SK-N-SH (cell line): ENCODE measurements at regions not wholly inside any gene's neighbourhood (a gene's known extent, or its start where the extent isn't known, plus 50 kb on each side); places are given as distances from the start of the nearest gene placed in this dataset.

Experiments used
- CTCF ChIA-PET: fragments of 300-600, 350-600 bp; formaldehyde crosslinking; extraction: SDS; loops from one replicate; lab custom pipeline; 2021; lab: Yijun Ruan, JAX
- POLR2A ChIA-PET: fragments of 350-600 bp; sonication (Branson Sonifier 250); formaldehyde crosslinking; extraction: SDS; loops from one replicate; lab custom pipeline; 2020; ENCODE audit warnings: antibody characterized with exemption, inconsistent platforms; lab: Yijun Ruan, JAX
- DNase-seq: peaks from one replicate; pipeline ENCODE4 v3.0.0; 2012
- H2AFZ ChIP-seq: fragments of 200-600 bp; sonication (generic); 2 replicates; pipeline ENCODE4 v1.8.1; 2016; ENCODE audit warnings: antibody characterized with exemption, mild to moderate bottlenecking, low read depth
- H3F3A ChIP-seq: fragments of 200-600 bp; sonication (generic); replicated peaks from 2 replicates; pipeline ENCODE3; 2016; ENCODE audit warnings: antibody characterized with exemption, mild to moderate bottlenecking; ENCODE audit not compliant: insufficient read depth
- H3K27ac ChIP-seq, 2 experiments: fragments of 200-500 bp in 1 of 2; fragments of 200-600 bp in 1 of 2; sonication (Bioruptor generic) in 1 of 2; sonication (generic), shearing (Covaris generic) in 1 of 2; 2 replicates each; pipeline versions ENCODE4 v1.5.1 to v1.6.1; 2014 to 2016; ENCODE audit warnings: low read depth in 2 of 2, inconsistent platforms in 1 of 2, low read length in 1 of 2, mild to moderate bottlenecking in 1 of 2, mixed read lengths in 1 of 2
- H3K27me3 ChIP-seq: fragments of 200-600 bp; sonication (generic), shearing (Covaris generic); 2 replicates; pipeline ENCODE4 v1.6.1; 2016; ENCODE audit warnings: mixed run types; ENCODE audit not compliant: insufficient read depth
- H3K36me3 ChIP-seq, 2 experiments: fragments of 200-500 bp in 1 of 2; fragments of 200-600 bp in 1 of 2; sonication (Bioruptor generic) in 1 of 2; sonication (generic) in 1 of 2; replicated peaks in 1 of 2; 2 replicates each; pipeline versions ENCODE3 to v1.5.1; 2014 to 2016; ENCODE audit warnings: low read length in 1 of 2, mild to moderate bottlenecking in 1 of 2; ENCODE audit not compliant: insufficient read depth in 2 of 2, control insufficient read depth in 1 of 2
- H3K4me1 ChIP-seq, 2 experiments: fragments of 200-500 bp in 1 of 2; fragments of 200-600 bp in 1 of 2; sonication (Bioruptor generic) in 1 of 2; sonication (generic), shearing (Covaris generic) in 1 of 2; 2 replicates each; pipeline versions ENCODE4 v1.5.1 to v1.6.1; 2014 to 2016; ENCODE audit warnings: low read depth in 1 of 2, low read length in 1 of 2, mixed run types in 1 of 2; ENCODE audit not compliant: insufficient read depth in 2 of 2, control insufficient read depth in 1 of 2
- H3K4me2 ChIP-seq: fragments of 200-600 bp; sonication (generic), shearing (Covaris generic); 2 replicates; pipeline ENCODE4 v1.6.1; 2017; ENCODE audit warnings: mixed run types
- H3K4me3 ChIP-seq, 2 experiments: fragments of 200-500 bp in 1 of 2; fragments of 200-600 bp in 1 of 2; sonication (Bioruptor generic) in 1 of 2; sonication (generic), shearing (Covaris generic) in 1 of 2; 2 replicates each; pipeline versions ENCODE4 v1.5.1 to v1.8.1; 2014 to 2016; ENCODE audit warnings: low read depth in 2 of 2, inconsistent platforms in 1 of 2, low read length in 1 of 2, mild to moderate bottlenecking in 1 of 2, mixed read lengths in 1 of 2, moderate library complexity in 1 of 2
- H3K79me2 ChIP-seq: fragments of 200-600 bp; sonication (generic); 2 replicates; pipeline ENCODE4 v1.8.1; 2017; ENCODE audit warnings: mild to moderate bottlenecking; ENCODE audit not compliant: insufficient read depth
- H3K9ac ChIP-seq: fragments of 200-600 bp; sonication (generic); 2 replicates; pipeline ENCODE4 v1.6.1; 2017; ENCODE audit warnings: mixed run types
- H3K9me2 ChIP-seq: fragments of 200-600 bp; sonication (generic); 2 replicates; pipeline ENCODE4 v1.6.1; 2017; ENCODE audit warnings: mixed run types
- H3K9me3 ChIP-seq: fragments of 200-600 bp; sonication (generic); 2 replicates; pipeline ENCODE4 v1.6.1; 2017; ENCODE audit warnings: mixed run types, mild to moderate bottlenecking, moderate library complexity
- H4K20me1 ChIP-seq: fragments of 200-600 bp; sonication (generic); 2 replicates; pipeline ENCODE4 v1.6.1; 2017; ENCODE audit warnings: mild to moderate bottlenecking, mixed run types; ENCODE audit not compliant: insufficient read depth
- CHD2 ChIP-seq: fragments of 150-350 bp; IDR thresholded peaks from 2 replicates; pipeline ENCODE4 v1.6.1; 2018; ENCODE audit warnings: low read length; ENCODE audit not compliant: partially characterized antibody
- POLR2AphosphoS5 ChIP-seq: IDR thresholded peaks from 2 replicates; pipeline ENCODE4 v1.6.1; 2012; ENCODE audit warnings: low read depth, low read length
- RAD21 ChIP-seq: IDR thresholded peaks from 2 replicates; pipeline ENCODE4 v1.6.1; 2012; ENCODE audit warnings: mild to moderate bottlenecking, low read length
- RCOR1 ChIP-seq: fragments of 150-350 bp; IDR thresholded peaks from 2 replicates; pipeline ENCODE4 v1.6.1; 2017; ENCODE audit warnings: antibody characterized with exemption, low read length
- RFX5 ChIP-seq: IDR thresholded peaks from 2 replicates; pipeline ENCODE4 v1.6.1; 2012; ENCODE audit warnings: mild to moderate bottlenecking, improper control_type of control experiment, low read length
- SIN3A ChIP-seq: IDR thresholded peaks from 2 replicates; pipeline ENCODE4 v1.6.1; 2012; ENCODE audit warnings: low read depth, mild to moderate bottlenecking, low read length, moderate library complexity, borderline replicate concordance
- TEAD4 ChIP-seq: IDR thresholded peaks from 2 replicates; pipeline ENCODE4 v1.4.0; 2012; ENCODE audit warnings: mild to moderate bottlenecking, borderline replicate concordance; ENCODE audit not compliant: insufficient read depth
- WGBS: methylation state at CpG from one replicate; pipeline ENCODE4 v1.1.6; 2017; ENCODE audit warnings: low lambda C conversion rate; 5-methylcytosine and 5-hydroxymethylcytosine counted together
- TF ChIP-seq, protein P1 (sequence below): IDR thresholded peaks from 2 replicates; pipeline ENCODE4 v1.4.0; 2012; ENCODE audit warnings: low read depth, borderline replicate concordance
- TF ChIP-seq, protein P2 (sequence below): IDR thresholded peaks from 2 replicates; pipeline ENCODE4; 2012
- TF ChIP-seq, protein P3 (sequence below): fragments of 150-350 bp; IDR thresholded peaks from 2 replicates; pipeline ENCODE4 v1.6.1; 2016; ENCODE audit warnings: mild to moderate bottlenecking, low read depth, low read length

DNA sequence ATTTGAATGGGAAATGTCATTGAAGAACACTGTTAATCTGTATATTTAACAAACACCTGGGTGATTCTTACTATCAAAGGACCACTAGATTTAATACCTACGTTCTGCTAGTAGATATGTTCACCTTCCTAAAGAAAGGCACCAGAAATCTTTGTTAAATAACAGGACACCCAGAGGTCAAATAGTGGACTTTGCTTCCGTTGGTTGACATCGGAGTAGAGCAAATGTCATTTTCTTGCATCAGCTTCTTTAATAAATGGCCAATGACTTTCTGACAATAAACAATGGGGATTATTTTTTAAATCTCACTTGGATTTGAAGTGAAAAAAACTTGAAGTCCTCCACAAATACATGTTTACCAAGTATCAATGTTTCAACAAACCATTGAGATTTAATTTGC is 111.1 kb downstream of the LACC1 start:
- H3K4me3 ChIP-seq, result no peak overlapping the region
- H3K9me3 ChIP-seq, result no peaks in the 10 kb centered on the region
- no peak overlapping the region for H3K27ac ChIP-seq
- POLR2A ChIA-PET, result no interaction called here
- H3K79me2 ChIP-seq, result no peaks in the 10 kb centered on the region
- H4K20me1 ChIP-seq, result no peaks in the 10 kb centered on the region
- H3K27me3 ChIP-seq, result no peaks in the 10 kb centered on the region; the same call in 1 of the 2 replicates
- H2AFZ ChIP-seq, result no peak overlapping the region
- CTCF ChIA-PET, result interaction anchor here (1.0 to 1.2 kb wide), 2 partner anchors 9 to 40 kb away, joined by 3 read pairs; no protein-coding TSS in a partner anchor
- H3K4me2 ChIP-seq, result no peak overlapping the region
- no peaks in the 10 kb centered on the region for H3K36me3 ChIP-seq
- WGBS, result 80% methylated on average over 3 of the region's 3 CpGs
- no peaks in the 10 kb centered on the region for H3K9me2 ChIP-seq
- H3K4me1 ChIP-seq, result no peaks in the 10 kb centered on the region; a peak in 1 of 4 replicates
- DNase-seq, result no peak
- no peak for TF ChIP-seq POLR2AphosphoS5
- TF ChIP-seq, protein P1, sequence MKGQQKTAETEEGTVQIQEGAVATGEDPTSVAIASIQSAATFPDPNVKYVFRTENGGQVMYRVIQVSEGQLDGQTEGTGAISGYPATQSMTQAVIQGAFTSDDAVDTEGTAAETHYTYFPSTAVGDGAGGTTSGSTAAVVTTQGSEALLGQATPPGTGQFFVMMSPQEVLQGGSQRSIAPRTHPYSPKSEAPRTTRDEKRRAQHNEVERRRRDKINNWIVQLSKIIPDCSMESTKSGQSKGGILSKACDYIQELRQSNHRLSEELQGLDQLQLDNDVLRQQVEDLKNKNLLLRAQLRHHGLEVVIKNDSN, result no peak
- no peak for TF ChIP-seq RCOR1
- TF ChIP-seq, protein P2, sequence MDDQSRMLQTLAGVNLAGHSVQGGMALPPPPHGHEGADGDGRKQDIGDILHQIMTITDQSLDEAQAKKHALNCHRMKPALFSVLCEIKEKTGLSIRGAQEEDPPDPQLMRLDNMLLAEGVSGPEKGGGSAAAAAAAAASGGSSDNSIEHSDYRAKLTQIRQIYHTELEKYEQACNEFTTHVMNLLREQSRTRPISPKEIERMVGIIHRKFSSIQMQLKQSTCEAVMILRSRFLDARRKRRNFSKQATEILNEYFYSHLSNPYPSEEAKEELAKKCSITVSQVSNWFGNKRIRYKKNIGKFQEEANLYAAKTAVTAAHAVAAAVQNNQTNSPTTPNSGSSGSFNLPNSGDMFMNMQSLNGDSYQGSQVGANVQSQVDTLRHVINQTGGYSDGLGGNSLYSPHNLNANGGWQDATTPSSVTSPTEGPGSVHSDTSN, result no peak
- TF ChIP-seq, all 33 proteins: peak for 0
- no peaks in the 10 kb centered on the region for H3F3A ChIP-seq
- H3K9ac ChIP-seq, result no peak overlapping the region

DNA sequence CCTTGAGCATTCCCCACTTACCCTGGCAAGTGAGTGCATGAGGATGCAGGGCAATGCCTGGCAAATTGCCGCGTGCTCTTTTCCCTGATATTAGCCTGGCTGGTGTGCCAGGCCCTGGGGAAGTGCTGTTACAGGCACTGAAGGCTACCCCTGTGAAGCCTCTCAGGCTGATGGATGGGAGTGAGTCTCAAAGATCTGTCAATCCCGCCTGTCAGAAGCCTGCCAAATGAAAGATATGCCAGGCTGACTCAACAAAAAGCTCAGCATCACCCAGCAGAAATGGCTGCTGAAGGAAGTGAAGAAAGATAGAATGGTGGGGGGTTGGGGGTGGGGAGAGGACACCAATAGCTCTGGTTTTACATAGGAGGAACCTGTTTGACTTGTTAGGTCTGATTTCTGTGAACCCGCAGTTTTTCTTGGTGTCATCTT is 112.1 kb downstream of the LACC1 start:
- Histone ChIP-seq H3K79me2 (no peaks in the 10 kb centered on the region), H3K27me3 (no peaks in the 10 kb centered on the region; the same call in 1 of the 2 replicates)
- TF ChIP-seq RFX5 (no peak), CHD2 (no peak), SIN3A (no peak)
- TF ChIP-seq, all 33 proteins: peak for 0
- ChIA-PET CTCF (interaction anchor here (0.8 to 1.2 kb wide), 2 partner anchors 9 to 16 kb away, joined by 3 read pairs; no protein-coding TSS in a partner anchor), POLR2A (no interaction called here)
- H4K20me1 ChIP-seq, result no peaks in the 10 kb centered on the region
- no peak for DNase-seq
- H2AFZ ChIP-seq, result no peak overlapping the region
- WGBS, result 75% methylated on average over 4 of the region's 4 CpGs
- no peaks in the 10 kb centered on the region for H3F3A ChIP-seq
- no peak overlapping the region for H3K4me2 ChIP-seq
- no peak overlapping the region for H3K9ac ChIP-seq
- no peaks in the 10 kb centered on the region for H3K9me3 ChIP-seq
- no peaks in the 10 kb centered on the region for H3K4me1 ChIP-seq
- no peak overlapping the region for H3K4me3 ChIP-seq
- no peaks in the 10 kb centered on the region for H3K36me3 ChIP-seq
- no peak overlapping the region for H3K27ac ChIP-seq
- H3K9me2 ChIP-seq, result no peaks in the 10 kb centered on the region

DNA sequence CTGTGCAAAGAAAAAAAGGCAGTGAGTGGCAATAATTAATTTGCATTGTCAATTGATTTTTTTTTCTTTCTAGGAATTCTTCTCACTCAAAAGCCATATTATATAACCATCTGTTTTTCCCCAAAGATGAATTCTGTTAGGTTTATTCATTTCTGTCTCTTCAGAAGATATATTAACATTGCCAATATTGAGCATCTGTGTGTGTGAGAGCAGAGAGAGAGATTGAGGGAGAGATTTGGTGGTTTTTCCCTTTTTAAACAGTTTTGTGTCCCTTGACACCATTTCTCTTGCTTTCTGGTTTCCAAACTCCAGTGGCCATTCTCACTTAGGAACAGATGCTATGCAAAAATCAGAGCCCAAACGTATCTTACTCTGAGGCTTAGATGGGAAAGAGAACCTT is 112.5 kb downstream of the LACC1 start:
- H3K4me3 ChIP-seq, result no peak overlapping the region
- TF ChIP-seq, protein P3, sequence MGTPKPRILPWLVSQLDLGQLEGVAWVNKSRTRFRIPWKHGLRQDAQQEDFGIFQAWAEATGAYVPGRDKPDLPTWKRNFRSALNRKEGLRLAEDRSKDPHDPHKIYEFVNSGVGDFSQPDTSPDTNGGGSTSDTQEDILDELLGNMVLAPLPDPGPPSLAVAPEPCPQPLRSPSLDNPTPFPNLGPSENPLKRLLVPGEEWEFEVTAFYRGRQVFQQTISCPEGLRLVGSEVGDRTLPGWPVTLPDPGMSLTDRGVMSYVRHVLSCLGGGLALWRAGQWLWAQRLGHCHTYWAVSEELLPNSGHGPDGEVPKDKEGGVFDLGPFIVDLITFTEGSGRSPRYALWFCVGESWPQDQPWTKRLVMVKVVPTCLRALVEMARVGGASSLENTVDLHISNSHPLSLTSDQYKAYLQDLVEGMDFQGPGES, result no peak
- TF ChIP-seq TEAD4 (no peak), RAD21 (no peak)
- ChIA-PET CTCF (no interaction called here), POLR2A (no interaction called here)
- no peak overlapping the region for H2AFZ ChIP-seq
- H3F3A ChIP-seq, result no peaks in the 10 kb centered on the region
- H3K27me3 ChIP-seq, result no peaks in the 10 kb centered on the region; the same call in 1 of the 2 replicates
- no peak overlapping the region for H3K4me2 ChIP-seq
- no peaks in the 10 kb centered on the region for H3K36me3 ChIP-seq
- H3K27ac ChIP-seq, result no peak overlapping the region
- no peaks in the 10 kb centered on the region for H3K4me1 ChIP-seq
- no peaks in the 10 kb centered on the region for H3K9me2 ChIP-seq
- 45% methylated on average over 1 of the region's 1 CpG for WGBS
- no peaks in the 10 kb centered on the region for H3K79me2 ChIP-seq
- no peak for DNase-seq
- H4K20me1 ChIP-seq, result no peaks in the 10 kb centered on the region
- no peaks in the 10 kb centered on the region for H3K9me3 ChIP-seq
- H3K9ac ChIP-seq, result no peak overlapping the region
